ENCODE measurements at regions not wholly inside any gene's neighbourhood (a gene's known extent, or its start where the extent isn't known, plus 50 kb on each side); places are given as distances from the start of the nearest gene placed in this dataset.

GRCh38 chr1:39131940-39132339 is 72.6 kb upstream of the MACF1 start:
- Histone ChIP-seq H3K27ac (peak overlapping the region in 19 of 21 experiments; percentile 16 to 88 (median 75)), H3K4me3 (no peak overlapping the region)

GRCh38 chr1:39132505-39133339 is 71.8 kb upstream of the MACF1 start:
- Histone ChIP-seq H3K4me3 (no peak overlapping the region), H3K27ac (peak overlapping the region in 19 of 21 experiments; percentile 16 to 88 (median 75))

GRCh38 chr1:39133340-39133684 is 71.2 kb upstream of the MACF1 start:
- H3K4me3 ChIP-seq = no peak overlapping the region
- H3K27ac ChIP-seq = peak overlapping the region in 17 of 21 experiments; percentile 35 to 88 (median 75)

- no peak overlapping the region for H3K4me3 ChIP-seq
- H3K27ac ChIP-seq = peak overlapping the region in 1 of 21 experiments; percentile 28
Measured at GRCh38 chr1:39134768-39135333, 69.6 kb upstream of the MACF1 start.

GRCh38 chr1:39136638-39137037 is 67.9 kb upstream of the MACF1 start:
- Histone ChIP-seq H3K27ac (peak overlapping the region in 1 of 21 experiments; percentile 32), H3K4me3 (no peak overlapping the region)

- H3K4me3 ChIP-seq = no peak overlapping the region
- H3K27ac ChIP-seq = peak overlapping the region in 2 of 21 experiments; percentile 22 to 57
Measured at GRCh38 chr1:39139723-39140360, 64.7 kb upstream of the MACF1 start.

- H3K4me3 ChIP-seq = no peak overlapping the region
- peak overlapping the region in 14 of 21 experiments; percentile 18 to 77 (median 54) for H3K27ac ChIP-seq
Measured at GRCh38 chr1:39141925-39142324, 62.6 kb upstream of the MACF1 start.

GRCh38 chr1:39142401-39143060 is 62.0 kb upstream of the MACF1 start:
- Histone ChIP-seq H3K27ac (peak overlapping the region in 15 of 21 experiments; percentile 1 to 77 (median 59)), H3K4me3 (no peak overlapping the region)

- H3K4me3 ChIP-seq = no peak overlapping the region
- H3K27ac ChIP-seq = peak overlapping the region in 5 of 21 experiments; percentile 31 to 70 (median 58)
Measured at GRCh38 chr1:39144924-39145323, 59.6 kb upstream of the MACF1 start.

- no peak overlapping the region for H3K4me3 ChIP-seq
- H3K27ac ChIP-seq = peak overlapping the region in 3 of 21 experiments; percentile 4 to 59 (median 58)
Measured at GRCh38 chr1:39145331-39145965, 59.0 kb upstream of the MACF1 start.

GRCh38 chr1:39146681-39147080 is 57.8 kb upstream of the MACF1 start:
- no peak overlapping the region for H3K27ac ChIP-seq
- H3K4me3 ChIP-seq = no peak overlapping the region

GRCh38 chr1:39147099-39148025 is 57.1 kb upstream of the MACF1 start:
- Histone ChIP-seq H3K27ac (no peak overlapping the region), H3K4me3 (no peak overlapping the region)

- Histone ChIP-seq H3K27ac (no peak overlapping the region), H3K4me3 (no peak overlapping the region)
Measured at GRCh38 chr1:39148942-39149341, 55.6 kb upstream of the MACF1 start.

GRCh38 chr1:39149509-39149908 is 55.0 kb upstream of the MACF1 start:
- Histone ChIP-seq H3K27ac (no peak overlapping the region), H3K4me3 (no peak overlapping the region)

- no peak overlapping the region for H3K4me3 ChIP-seq
- peak overlapping the region in 1 of 21 experiments; percentile 26 for H3K27ac ChIP-seq
Measured at GRCh38 chr1:39150779-39151178, 53.7 kb upstream of the MACF1 start.

- Histone ChIP-seq H3K27ac (peak overlapping the region in 3 of 21 experiments; percentile 5 to 41 (median 26)), H3K4me3 (no peak overlapping the region)
Measured at GRCh38 chr1:39151267-39151666, 53.2 kb upstream of the MACF1 start.

- Histone ChIP-seq H3K4me3 (no peak overlapping the region), H3K27ac (peak overlapping the region in 1 of 21 experiments; percentile 49)
Measured at GRCh38 chr1:39152923-39153322, 51.6 kb upstream of the MACF1 start.

GRCh38 chr1:39153684-39154083 is 50.8 kb upstream of the MACF1 start:
- no peak overlapping the region for H3K4me3 ChIP-seq
- peak overlapping the region in 11 of 21 experiments; percentile 4 to 75 (median 53) for H3K27ac ChIP-seq
